ENCODE measurements at regions not wholly inside any gene's neighbourhood (a gene's known extent, or its start where the extent isn't known, plus 50 kb on each side); places are given as distances from the start of the nearest gene placed in this dataset.

DNA sequence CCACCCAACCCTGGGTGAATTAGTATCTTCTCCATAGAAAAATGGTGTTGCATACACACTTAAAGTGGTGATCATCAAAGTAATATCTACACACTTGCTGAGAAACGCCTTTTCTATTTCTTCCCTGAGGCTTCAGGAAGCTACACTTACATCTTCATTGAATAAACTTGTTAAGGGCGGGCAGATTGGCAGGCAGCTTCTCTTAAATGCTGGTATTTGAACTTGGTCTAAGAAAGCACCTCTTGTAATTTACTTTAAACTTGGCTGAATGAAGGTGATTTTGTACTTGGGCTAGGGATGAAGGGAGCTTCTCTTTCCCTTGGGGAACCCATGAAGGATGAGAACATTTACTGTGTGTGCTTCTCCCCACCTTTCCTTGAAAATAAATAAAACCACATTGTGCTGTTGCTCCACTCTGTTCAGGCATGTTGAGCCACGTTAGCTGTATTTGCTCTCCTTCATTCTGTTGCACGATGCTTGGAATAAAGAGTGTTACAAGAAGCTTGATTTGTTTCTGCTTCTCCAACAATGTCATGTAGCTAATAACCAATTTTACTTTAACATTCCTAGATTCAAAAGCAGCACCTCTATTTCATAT, 430.1 kb downstream of the ANKRD50 start:
- no peak for DNase-seq

DNA sequence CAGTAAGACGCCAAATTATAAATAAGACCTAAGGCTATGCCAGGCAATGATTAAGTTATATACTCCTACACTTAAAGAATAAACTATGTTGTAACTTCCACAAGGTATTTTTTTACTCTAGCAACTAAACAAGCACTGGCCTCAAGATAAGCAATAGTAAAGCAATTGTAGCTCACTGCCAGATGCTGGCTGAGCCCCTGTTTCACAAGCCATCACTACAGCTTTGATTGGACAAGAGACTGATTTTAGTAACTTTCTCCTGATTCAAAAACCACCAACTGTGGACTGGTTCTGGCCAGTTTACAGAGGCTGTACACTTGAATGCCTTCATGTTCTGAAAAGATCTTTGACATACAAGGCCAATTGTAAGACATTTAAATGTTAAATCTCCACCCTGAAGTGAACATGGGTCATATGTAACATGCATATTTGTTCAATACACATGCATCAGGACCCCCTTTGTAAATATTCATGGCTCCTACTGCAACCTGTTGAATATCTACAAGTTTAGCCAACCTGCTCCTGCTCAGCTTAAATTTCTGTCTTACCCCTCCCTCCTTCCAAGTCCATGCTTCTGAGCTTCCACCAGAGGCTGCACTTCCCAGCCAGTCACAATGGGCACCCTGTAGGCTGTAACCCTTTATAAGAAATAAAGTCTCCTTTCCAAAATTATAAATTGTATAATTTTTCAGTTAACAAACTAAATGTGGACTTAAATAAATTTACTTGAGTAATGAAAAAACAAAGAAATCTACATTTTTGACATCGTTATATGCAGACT, 423.6 kb downstream of the ANKRD50 start:
- no peak for DNase-seq

DNA sequence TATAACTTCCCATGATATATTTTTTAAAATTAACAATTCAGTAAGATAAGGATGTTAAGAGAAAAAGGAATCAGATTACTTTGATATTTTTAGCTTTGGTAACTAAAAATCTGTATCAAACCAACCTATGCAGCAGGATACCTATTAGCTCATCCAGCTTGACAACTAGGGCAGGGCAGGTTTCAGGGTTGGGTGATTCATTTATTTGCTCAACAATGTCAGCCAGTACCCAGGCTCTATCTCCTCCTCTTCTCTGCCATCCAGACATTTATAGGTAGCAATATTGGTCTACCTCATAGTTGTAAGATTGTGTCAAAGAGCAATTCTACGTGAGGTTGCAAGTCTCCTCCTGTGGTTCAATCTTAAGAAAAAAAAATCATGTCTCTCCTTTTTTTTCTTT, 421.9 kb downstream of the ANKRD50 start:
- no peak for DNase-seq

DNA sequence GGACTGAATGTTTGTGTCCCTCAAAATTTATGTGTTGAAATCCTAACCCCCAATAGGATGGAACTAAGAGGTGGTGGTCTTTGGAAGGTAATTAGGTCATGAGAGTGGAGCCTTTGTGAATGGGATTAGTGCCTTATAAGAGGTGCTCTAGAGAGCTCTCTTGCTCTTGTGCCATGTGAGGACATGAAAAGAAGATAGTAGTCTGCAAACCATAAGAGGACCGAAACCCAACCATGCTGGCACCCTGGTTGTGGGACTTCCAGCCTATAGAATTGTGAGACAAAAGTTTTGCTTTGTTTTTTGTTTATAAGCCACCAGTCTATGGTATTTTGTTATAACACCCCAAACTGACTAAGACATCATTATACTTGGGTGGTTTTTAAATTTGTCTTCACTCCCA, 417.1 kb downstream of the ANKRD50 start:
- DNase-seq: no peak

DNA sequence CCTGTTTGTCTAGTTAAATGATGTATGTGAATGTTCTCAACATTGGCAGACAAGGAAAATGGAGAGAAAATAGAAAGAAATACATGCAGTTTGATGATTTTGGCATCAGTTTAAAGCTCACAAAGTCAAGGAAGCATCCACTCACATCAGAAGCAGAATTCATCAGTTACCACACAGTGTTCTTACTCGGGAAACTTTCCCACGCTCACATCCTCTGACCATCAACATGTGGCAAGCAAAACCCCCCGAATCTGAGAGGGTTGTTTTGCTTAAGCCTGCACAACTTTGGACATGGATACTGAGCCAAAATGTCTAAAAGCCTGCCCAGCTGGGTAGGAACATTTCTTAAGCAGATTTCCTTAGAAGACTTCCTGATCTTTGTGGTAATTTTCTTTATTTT, 407.6 kb downstream of the ANKRD50 start:
- DNase-seq: no peak

DNA sequence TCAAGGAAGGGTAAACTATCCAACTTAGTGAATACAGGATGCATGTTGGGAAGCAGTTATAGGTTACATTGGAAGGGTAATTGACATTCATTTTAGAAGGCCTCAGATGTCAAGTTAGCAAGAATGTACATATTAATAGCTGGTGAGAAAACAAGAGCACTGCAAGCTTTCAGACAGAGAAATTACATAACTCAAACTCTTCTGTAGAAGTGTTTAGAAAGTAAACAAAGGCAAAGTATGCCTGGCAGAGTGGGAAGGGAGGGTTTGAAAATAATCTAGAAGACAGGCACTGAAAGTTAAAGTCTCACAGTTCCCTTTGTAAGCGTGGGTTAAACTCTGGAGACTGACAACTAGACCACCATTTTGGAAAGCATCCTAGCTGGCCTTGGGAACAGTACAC, 406.2 kb downstream of the ANKRD50 start:
- no peak for DNase-seq

DNA sequence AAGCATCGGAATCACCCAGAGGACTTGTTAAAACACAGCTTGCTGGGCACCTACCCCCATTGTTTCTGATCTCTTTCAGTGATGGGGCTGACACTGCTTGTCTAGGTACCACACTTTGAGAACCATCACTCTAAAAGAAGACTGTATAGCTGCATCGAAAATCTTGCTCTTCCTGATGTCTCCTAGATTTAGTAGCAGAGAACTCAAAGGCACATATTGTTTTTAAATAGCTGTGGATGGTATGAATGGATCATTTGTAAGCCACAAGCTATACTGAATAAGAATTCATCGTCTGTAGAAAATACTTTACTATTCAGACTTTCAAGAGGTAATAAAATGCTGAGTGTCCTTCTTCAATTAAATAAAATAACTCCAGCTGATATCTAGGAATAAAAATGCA, 405.4 kb downstream of the ANKRD50 start:
- no peak for DNase-seq

DNA sequence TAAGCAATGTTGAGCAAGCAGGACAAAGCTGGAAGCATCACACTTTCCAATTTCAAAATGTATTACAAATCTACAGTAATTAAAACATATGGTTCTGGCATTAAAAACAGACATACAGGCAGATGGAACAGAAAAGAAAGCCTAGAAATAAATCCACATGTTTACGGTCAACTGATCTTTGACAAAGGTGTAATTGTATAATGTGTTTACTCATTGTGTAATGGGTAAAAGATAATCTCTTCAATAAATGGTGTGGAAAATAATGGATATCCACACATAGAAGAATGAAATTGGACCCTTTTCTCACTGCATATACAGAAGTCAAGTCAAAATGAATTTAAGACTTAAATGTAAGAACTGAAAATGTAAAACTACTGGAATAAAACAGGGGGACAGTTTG, 394.2 kb downstream of the ANKRD50 start:
- DNase-seq: no peak

DNA sequence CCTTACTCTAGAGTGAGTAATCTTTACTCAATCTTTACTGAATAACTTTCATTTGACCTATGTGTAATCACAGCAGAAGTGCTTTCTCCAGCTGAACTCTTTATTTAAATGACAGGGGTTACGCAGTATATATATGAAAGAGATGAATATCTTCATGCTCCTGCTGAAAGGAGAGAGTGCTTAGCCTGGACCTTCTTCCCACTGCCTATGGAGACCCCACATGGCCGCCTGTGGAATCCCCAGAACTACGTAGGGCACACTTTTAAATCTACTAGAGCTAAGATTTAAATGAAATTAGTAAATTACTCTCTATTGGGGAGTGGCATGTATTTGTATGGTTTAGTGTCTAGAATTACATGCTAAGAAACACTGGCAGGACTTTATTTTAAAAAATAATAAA, 391.2 kb downstream of the ANKRD50 start:
- DNase-seq: no peak

DNA sequence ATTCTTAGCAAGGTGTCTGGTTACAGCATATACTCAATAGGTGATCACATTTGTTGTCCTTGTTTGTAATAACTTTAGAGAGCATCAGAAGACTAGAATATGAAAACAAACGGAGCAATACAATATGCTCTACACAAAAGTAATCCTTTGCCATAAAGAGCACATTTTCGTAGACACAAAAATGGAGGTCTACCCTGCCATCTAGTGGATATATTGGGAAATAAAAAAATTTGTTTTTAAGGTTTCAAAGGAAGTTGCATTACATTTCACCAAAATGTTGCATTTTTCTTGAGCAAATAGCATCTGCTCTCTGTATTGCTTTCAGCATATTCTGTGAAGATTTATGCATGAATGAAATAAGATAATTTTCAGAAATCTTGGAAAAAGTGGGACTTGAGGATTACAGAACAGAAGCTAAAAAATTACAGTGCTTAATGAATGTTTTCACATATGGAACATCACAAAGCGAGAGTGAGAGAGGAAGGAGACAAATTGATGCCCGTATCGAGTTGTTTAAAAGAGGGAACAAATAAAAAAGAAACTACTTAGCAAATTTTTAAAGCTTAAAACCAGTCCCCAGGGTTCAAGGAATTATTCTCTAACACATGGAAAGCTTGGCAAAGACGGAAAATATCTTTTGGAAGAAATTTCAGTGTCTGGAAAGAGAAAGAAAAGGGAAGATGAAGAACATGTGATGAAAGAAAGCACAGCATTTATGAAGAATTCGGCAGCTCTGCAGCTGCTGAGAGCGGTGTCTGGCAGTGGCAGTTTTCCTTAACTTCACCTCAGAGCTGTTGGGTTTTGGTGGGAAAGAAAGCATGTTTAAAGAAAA, 390.1 kb downstream of the ANKRD50 start:
- no peak for DNase-seq

DNA sequence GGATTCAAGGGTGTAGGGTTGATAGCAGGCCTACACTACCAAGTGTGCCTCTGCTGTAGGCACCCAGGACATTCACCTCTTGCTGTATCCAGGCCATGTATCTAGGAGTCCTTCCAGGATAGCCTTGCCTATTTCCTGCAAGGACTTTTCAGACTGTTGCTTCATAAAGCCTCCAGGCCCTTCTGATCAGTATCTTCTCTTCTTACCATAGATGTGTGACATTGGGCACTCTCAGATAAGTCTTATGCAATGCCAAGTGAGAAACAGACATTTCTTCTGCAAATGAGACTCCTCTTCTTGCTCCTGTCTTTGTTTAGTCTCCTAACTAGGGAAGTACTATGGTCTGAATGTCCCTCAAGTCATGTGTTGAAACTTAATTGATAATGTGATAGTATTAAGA, 386.8 kb downstream of the ANKRD50 start:
- no peak for DNase-seq

DNA sequence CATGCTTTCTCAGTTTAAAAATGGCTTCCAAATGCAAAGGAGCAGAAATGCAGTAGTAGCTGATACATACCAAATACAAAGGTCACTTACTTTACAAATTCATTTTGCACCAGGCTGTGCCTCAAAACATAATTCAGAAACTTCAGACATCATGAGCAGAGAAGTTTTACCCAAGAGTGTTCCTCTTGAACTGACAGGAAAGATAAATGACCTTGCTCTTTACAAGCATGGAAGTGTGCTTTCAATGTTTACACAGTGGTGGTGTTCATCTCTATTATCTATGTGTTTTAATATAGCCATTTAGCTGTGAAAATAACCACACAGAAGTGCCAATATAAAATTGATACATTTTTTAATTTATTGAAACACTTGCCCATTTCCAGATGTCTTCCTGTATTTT, 383.4 kb downstream of the ANKRD50 start:
- DNase-seq: no peak

DNA sequence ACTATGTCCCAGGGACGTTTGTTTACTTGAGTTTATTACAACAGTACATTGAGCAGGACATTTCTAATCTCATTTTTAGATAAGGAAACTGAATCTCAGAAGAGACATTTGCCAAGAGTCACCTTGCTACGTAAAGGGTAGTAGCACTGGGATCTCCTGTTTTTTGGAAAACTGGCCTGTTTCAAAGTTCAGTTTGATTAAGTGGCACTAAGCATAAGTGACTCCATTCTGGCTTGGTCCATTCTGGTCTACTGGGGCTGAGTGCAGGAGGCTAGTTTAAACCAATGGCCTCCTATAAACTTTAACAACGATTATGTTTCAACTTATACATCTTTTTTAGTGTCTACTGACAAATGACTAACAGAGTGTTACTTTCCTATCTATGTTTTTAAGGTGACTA, 382.5 kb downstream of the ANKRD50 start:
- DNase-seq: no peak

DNA sequence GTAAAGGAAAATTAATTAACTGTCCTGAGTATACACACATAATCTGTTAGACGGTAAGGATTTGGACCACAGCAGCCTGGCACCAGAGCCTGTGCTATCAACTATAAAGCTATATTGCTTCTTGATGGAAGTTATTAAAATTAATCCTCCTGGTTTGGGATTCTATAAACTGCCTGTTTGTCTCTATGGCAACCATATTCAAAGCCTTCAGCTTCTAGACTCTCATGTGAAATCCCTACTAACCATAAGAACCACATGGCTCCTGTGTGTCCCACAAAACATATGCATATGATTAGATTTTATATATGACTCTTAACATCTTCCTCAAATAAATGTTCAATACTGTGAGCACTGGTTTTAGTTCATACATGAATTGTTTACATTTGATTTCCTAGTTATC, 380.8 kb downstream of the ANKRD50 start:
- DNase-seq: no peak

DNA sequence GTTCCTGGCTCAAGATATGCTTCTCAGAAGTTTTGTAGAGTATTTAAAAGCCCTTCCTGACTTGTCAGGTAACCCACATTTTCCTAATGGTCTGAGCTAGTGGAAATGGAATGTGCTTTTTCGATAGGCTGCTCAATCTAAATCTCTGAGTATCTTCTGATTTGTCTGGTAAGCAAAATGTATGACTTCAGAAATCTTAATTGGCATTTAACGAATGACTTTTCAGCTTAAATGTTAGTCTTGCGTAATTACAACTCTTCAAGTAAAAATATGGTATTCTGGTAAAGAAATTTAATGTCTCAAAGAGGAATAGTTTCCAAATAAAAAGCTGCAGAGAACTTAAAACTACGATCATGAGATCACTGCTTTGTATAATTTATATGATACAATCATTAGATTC, 379.1 kb downstream of the ANKRD50 start:
- DNase-seq: no peak

DNA sequence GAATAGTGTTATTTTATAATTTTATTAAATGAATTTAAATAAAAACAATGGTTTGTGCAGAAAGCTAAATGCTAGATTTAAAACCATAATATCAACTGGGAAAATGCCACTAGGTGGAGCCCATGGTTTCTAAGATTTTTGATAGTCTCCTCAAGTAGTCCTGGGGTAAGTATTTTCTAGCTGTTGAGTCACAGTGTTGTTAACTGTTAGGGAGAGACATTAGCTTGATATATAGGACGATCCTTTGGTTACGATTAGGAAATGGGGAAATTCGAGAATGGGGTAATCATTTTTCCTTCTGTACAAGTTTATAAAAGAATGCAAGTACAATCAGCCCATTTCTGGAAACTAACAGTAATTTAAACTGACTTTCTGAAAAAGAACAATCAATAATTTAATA, 378.4 kb downstream of the ANKRD50 start:
- DNase-seq: peak in 6 of 56 donors; percentile 4 to 49 (median 16)

DNA sequence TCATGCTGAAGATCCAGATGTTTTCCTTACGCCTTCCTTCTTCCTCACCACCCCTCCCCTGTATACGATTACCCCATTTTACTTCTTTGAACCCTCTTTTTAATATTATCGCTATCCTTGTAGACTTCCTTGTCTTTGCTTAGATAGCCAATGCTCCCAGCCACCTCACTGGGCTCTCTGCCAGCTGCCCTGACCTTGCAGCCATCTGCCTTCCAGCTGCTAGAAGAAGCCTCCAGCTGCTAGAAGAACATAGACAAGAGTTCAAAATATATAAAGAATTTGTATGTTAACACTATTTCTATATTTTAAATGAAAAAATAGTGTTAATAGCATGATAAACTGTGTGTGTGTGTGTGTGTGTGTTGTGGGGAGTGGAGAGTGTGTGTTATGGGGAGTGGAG, 374.7 kb downstream of the ANKRD50 start:
- no peak for DNase-seq

DNA sequence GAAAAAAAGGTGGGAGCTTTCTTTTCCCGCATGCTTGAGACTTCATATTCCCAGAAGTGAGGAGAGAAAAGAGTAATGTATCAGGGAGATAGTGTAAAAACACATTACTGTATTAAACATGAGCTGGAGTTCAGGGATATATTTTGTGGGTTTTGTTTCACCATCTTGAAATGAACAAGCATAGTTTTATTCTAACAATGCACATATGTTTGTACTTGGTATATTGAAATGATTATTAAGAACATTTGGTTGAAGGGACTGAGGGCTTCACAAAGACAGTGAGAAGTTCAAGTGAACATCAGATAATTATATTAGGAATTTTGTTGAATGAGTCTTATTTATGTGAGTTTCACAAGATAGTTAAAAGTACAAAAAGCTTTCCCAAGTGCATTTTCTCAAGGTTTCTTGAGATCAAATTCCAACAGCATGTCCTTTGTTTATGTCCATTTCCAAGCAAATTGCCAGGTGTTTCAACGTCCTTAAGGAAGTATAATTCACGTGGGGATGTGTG, 368.8 kb downstream of the ANKRD50 start:
- DNase-seq: no peak

DNA sequence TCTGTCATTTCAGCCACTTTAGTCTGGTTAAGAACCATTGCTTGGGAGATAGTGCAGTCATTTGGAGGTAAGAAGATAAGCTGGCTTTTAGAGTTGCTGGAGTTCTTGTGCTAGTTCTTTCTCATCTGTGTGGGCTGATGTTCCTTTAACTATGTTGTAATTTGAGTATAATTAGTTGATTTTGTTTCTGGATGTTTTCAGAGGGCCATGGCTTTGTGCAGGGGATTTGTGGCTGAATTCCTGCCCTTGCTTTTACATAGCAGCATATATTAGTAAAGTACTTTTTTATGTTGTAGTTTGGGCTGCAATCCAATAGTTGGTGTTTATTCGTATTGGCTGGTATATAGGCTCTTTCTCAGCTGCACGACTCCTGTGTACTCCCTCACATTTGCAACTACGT, 339.6 kb downstream of the ANKRD50 start:
- DNase-seq: no peak

DNA sequence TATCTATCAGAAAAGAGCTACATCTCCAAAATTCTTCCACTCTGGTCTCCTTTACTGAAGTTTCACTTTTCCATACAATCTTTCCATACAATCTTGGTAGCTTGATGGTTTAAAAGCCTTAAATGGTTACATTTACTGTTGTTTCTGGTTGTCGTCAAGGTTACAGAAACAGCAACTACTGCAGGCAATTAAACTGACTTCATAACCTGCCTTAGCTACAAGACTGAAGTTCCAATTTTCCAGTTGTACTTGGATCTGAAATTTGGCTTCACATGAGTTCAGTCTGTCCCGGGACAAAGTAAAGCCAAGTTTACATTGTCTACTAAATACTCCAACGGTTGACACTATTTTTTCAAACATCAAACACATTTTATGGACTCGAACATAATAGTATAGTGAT, 326.4 kb downstream of the ANKRD50 start:
- DNase-seq: no peak

DNA sequence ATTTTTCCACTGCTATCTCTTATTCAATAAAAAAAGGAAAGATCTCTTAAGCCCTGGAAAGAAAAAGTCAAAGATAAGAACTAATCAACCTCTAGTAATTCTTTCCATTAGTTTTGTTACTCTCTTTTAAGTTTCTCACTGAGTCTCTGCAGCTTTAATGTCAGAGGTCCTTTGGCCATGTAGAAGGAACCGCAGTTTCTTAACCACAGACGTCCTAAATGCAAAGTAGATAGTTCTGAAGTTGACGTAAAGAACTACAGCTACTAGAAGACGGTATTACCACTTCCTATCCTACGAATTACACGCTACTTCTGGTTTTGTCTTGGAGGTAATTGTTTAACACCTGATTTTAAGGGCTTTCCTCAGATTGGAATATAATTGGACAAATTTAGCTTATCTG, 325.9 kb downstream of the ANKRD50 start:
- no peak for DNase-seq

DNA sequence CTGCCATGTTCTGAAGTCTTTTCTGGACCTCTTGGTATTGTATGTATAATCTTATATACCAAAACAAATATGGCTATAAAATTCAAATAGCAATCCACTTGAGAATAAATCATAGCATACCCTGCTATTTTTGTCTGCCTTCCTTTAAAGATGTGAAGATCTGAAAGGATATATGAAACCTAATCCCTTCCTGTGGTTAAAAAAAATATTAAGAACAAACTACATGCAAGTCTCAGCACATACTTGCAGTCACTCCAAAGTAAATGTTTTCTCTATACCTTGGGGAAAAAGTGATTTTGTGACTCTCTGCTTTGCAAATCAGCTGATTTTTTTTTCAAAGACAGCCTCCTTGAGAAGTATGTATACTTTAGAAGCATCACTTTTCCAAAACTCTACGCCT, 322.9 kb downstream of the ANKRD50 start:
- no peak for DNase-seq
